ENCODE measurements at regions not wholly inside any gene's neighbourhood (a gene's known extent, or its start where the extent isn't known, plus 50 kb on each side); places are given as distances from the start of the nearest gene placed in this dataset.

DNA sequence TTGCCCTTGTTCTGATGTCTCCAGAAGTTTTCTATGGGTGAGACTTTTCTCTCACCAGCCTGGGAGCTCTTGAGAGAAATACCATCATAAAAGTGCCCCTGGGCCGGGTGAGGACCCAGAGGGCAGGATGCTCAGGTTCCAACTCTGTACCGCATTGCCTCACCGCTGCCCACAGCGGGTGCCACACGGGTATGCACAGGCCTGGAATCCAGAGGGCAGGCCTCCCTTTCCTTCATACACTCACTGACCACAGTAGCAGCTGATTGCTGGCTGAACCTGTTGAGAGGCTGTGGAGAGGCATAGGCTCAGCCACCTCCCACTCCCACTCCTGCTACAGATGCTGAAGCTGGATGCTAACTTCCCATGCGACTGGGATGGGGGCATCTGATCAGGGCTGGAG lies 293.8 kb downstream of the CYP26B1 start:
- TF ChIP-seq, protein P1, sequence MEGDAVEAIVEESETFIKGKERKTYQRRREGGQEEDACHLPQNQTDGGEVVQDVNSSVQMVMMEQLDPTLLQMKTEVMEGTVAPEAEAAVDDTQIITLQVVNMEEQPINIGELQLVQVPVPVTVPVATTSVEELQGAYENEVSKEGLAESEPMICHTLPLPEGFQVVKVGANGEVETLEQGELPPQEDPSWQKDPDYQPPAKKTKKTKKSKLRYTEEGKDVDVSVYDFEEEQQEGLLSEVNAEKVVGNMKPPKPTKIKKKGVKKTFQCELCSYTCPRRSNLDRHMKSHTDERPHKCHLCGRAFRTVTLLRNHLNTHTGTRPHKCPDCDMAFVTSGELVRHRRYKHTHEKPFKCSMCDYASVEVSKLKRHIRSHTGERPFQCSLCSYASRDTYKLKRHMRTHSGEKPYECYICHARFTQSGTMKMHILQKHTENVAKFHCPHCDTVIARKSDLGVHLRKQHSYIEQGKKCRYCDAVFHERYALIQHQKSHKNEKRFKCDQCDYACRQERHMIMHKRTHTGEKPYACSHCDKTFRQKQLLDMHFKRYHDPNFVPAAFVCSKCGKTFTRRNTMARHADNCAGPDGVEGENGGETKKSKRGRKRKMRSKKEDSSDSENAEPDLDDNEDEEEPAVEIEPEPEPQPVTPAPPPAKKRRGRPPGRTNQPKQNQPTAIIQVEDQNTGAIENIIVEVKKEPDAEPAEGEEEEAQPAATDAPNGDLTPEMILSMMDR (IDR thresholded peaks at IDR 0.05) = no peak
- TF ChIP-seq POLR2AphosphoS5 (IDR thresholded peaks at IDR 0.05) (no peak), POLR2A (IDR thresholded peaks at IDR 0.05) (no peak)

Data from prostate gland (tissue), 2 donors.